Heart left ventricle (tissue), 16 donors: ENCODE measurements at regions not wholly inside any gene's neighbourhood (a gene's known extent, or its start where the extent isn't known, plus 50 kb on each side); places are given as distances from the start of the nearest gene placed in this dataset.

ENCODE experiments used
- ATAC-seq, 4 donors: fragments of 200-7000 bp; cut with Tn5 transposase; one replicate each; pipeline ENCODE4 v1.9.1; 2020 to 2022; ENCODE audit warnings: moderate library complexity in 4 of 4, mild to moderate bottlenecking in 3 of 4, moderate number of reproducible peaks in 1 of 4
- DNase-seq, 5 donors: peaks; one replicate each; pipeline ENCODE4 v3.0.0-alpha.2; 2020
- H3K27ac ChIP-seq, 12 donors: fragments of 200-600 bp; sonication (generic) in 4 of 12; one replicate each; pipeline versions ENCODE4 v1.5.0 to v1.8.0; 2016 to 2022; ENCODE audit warnings: mild to moderate bottlenecking in 2 of 12
- H3K27me3 ChIP-seq, 9 donors: fragments of 200-600 bp; sonication (generic) in 2 of 9; one replicate each; pipeline versions ENCODE4 v1.5.1 to v1.8.0; 2016 to 2022; ENCODE audit warnings: mild to moderate bottlenecking in 3 of 9
- H3K36me3 ChIP-seq, 9 donors: fragments of 200-600 bp; sonication (generic) in 2 of 9; one replicate each; pipeline versions ENCODE4 v1.5.0 to v1.8.0; 2018 to 2022; ENCODE audit warnings: mild to moderate bottlenecking in 2 of 9
- H3K4me1 ChIP-seq, 12 donors: fragments of 200-600 bp; sonication (generic) in 4 of 12; one replicate each; pipeline versions ENCODE4 v1.5.0 to v1.8.0; 2016 to 2022; ENCODE audit warnings: mild to moderate bottlenecking in 3 of 12
- H3K4me3 ChIP-seq, 12 donors: fragments of 200-600 bp; sonication (generic) in 4 of 12; one replicate each; pipeline versions ENCODE4 v1.5.0 to v1.8.0; 2017 to 2022; ENCODE audit warnings: mild to moderate bottlenecking in 9 of 12, moderate library complexity in 4 of 12
- H3K9me3 ChIP-seq, 12 donors: fragments of 200-600 bp; sonication (generic) in 4 of 12; one replicate each; pipeline versions ENCODE4 v1.5.0 to v1.8.0; 2016 to 2022; ENCODE audit warnings: mild to moderate bottlenecking in 1 of 12
- CTCF ChIP-seq, 12 donors: fragments of 200-600 bp; sonication (generic) in 4 of 12; IDR thresholded peaks; one replicate each; pipeline versions ENCODE4 v1.5.0 to v1.8.0; 2018 to 2022; ENCODE audit warnings: antibody characterized with exemption in 12 of 12, mild to moderate bottlenecking in 5 of 12
- POLR2A ChIP-seq, 2 donors: fragments of 450-650 bp; IDR thresholded peaks; one replicate each; pipeline ENCODE4 v1.6.1; 2017; ENCODE audit warnings: antibody characterized with exemption in 2 of 2, mild to moderate bottlenecking in 2 of 2, moderate library complexity in 2 of 2
- WGBS, 4 donors: extraction: QIAGEN DNeasy Blood & Tissue Kit in 2 of 4; methylation state at CpG; one replicate each; pipeline versions ENCODE4 v1.1.5 to v1.1.7; 2013 to 2018; 5-methylcytosine and 5-hydroxymethylcytosine counted together
- intact Hi-C, 10 donors: fragments of 100-400 bp; cut with DNase I; formaldehyde crosslinking; loops; one replicate each; pipeline versions ENCODE4 v1.11.1 to v1.14.2; 2022
- donor health status: ischemic (EF 13 %, LVEDD 7.1; RV severe dilation, severe dysfunction).
- donor health status: healthy with polysubstance abuse.
- donor health status: DM: no; HTN: yes; CAD: no.
- donor health status: DM: no; HTN: no; CAD: no.
- donor health status: ischemic (EF 25% LVEDD 6.9; RV normal size, moderate dysfunction).
- donor health status: ischemic (EF 25% LVEDD 5.7; RV mildly dilated, moderate dysfunction).
- donor health status: healthy.
- donor health status: DM: yes; HTN: yes; CAD: no.
- donor health status: ischemic (EF 35%, LVEDD 5.7; RV mildly dilated, moderate dysfunction).
- donor health status: nonischemic (EF 11% LVEDD 7.7; RV severe dilation, severe dysfunction).
- donor health status: DM: yes; HTN: yes; CAD: no.
- donor health status: PGD.
- donor health status: ischemic (EF 29% LVEDD 5.4; RV normal size, mild dysfunction).
- donor health status: nonischemic (EF 23%, LVEDD 6.1; RV moderate dilation, normal function).

GRCh38 chr10:70952401-70952800 is 64.0 kb upstream of the PCBD1 start:
- intact Hi-C loops: no loop called here

GRCh38 chr10:70952921-70953320 is 64.6 kb upstream of the PCBD1 start:
- Histone ChIP-seq H3K4me1 (no peaks in the 10 kb centered on the region), H3K4me3 (no peak overlapping the region), H3K27me3 (no peaks in the 10 kb centered on the region), H3K27ac (no peak overlapping the region), H3K9me3 (no peaks in the 10 kb centered on the region), H3K36me3 (no peaks in the 10 kb centered on the region)
- ATAC-seq (no peak), DNase-seq (no peak)
- WGBS, 4 donors: 84 to 91% (median 89%) methylated on average over 5 of the region's 5 CpGs
- intact Hi-C loops: no loop called here
- TF ChIP-seq CTCF (IDR thresholded peaks at IDR 0.05) (no peak), POLR2A (IDR thresholded peaks at IDR 0.05) (no peak)

More at GRCh38 chr10:70952401-70952800, 64.0 kb upstream of the PCBD1 start:
- DNase-seq (peak in 1 of 5 donors; percentile 4), ATAC-seq (no peak)
- H3K36me3 ChIP-seq: no peaks in the 10 kb centered on the region
- no peak overlapping the region for H3K4me3 ChIP-seq
- WGBS, 4 donors: 66 to 77% (median 73%) methylated on average over 4 of the region's 4 CpGs
- no peaks in the 10 kb centered on the region for H3K4me1 ChIP-seq
- no peak for TF ChIP-seq CTCF (IDR thresholded peaks at IDR 0.05)
- TF ChIP-seq POLR2A (IDR thresholded peaks at IDR 0.05): no peak
- no peaks in the 10 kb centered on the region for H3K9me3 ChIP-seq
- no peak overlapping the region for H3K27ac ChIP-seq
- H3K27me3 ChIP-seq: no peaks in the 10 kb centered on the region

GRCh38 chr10:70954381-70955176 is 66.2 kb upstream of the PCBD1 start:
- Histone ChIP-seq H3K27me3 (peaks cover 0 to 4% (median 0%) of the 10 kb centered on the region in 9 donors), H3K4me3 (no peak overlapping the region), H3K36me3 (no peaks in the 10 kb centered on the region), H3K9me3 (no peaks in the 10 kb centered on the region), H3K27ac (no peak overlapping the region), H3K4me1 (no peaks in the 10 kb centered on the region)
- intact Hi-C loops: no loop called here
- TF ChIP-seq POLR2A (IDR thresholded peaks at IDR 0.05) (no peak), CTCF (IDR thresholded peaks at IDR 0.05) (no peak)
- WGBS, 4 donors: 82 to 87% (median 84%) methylated on average over 12 to 13 of the region's 13 CpGs
- ATAC-seq: no peak
- peak in 2 of 5 donors; percentile 10 to 19 for DNase-seq

- TF ChIP-seq POLR2A (IDR thresholded peaks at IDR 0.05) (no peak), CTCF (IDR thresholded peaks at IDR 0.05) (peak in 1 of 12 donors; percentile 3)
- 59 to 71% (median 61%) methylated on average over 7 of the region's 7 CpGs for WGBS, 4 donors
- Histone ChIP-seq H3K27ac (no peak overlapping the region), H3K4me1 (no peaks in the 10 kb centered on the region), H3K36me3 (no peaks in the 10 kb centered on the region), H3K27me3 (peaks cover 0 to 4% (median 0%) of the 10 kb centered on the region in 9 donors), H3K4me3 (no peak overlapping the region), H3K9me3 (no peaks in the 10 kb centered on the region)
- intact Hi-C loops: no loop called here
- DNase-seq (peak in 1 of 5 donors; percentile 9), ATAC-seq (no peak)
Observed at GRCh38 chr10:70956029-70956759, 67.8 kb upstream of the PCBD1 start.
